HepG2 (cell line): ENCODE measurements at regions not wholly inside any gene's neighbourhood (a gene's known extent, or its start where the extent isn't known, plus 50 kb on each side); places are given as distances from the start of the nearest gene placed in this dataset.

ENCODE experiments used
- ATAC-seq: fragments of 200-7000 bp; cut with Tn5 transposase; 3 replicates; pipeline ENCODE4 v1.9.1; 2020; ENCODE audit warnings: mild to moderate bottlenecking, moderate library complexity
- BruUV-seq: library from RNA; stranded (reverse); fragments of 400-500 nt; replicated peaks from 2 replicates; lab custom pipeline; 2021; lab: Mats Ljungman, UMichigan
- CTCF ChIA-PET: fragments of 300-600 bp; formaldehyde crosslinking; extraction: SDS; loops from one replicate; lab custom pipeline; 2021; ENCODE audit warnings: low total read pairs, inconsistent platforms, low intra/inter-chr PET ratio; lab: Yijun Ruan, JAX
- POLR2A ChIA-PET: fragments of 350-600 bp; sonication (Branson Sonifier 250); formaldehyde crosslinking; loops from one replicate; lab custom pipeline; 2020; ENCODE audit warnings: antibody characterized with exemption, inconsistent platforms; lab: Yijun Ruan, JAX
- DNase-seq: peaks from one replicate; pipeline ENCODE4 v3.0.0-alpha.2; 2015; ENCODE audit warnings: low spot score
- FAIRE-seq: peaks from 3 replicates; lab custom pipeline; 2011; peaks lifted over from hg19 to GRCh38; lab: Jason Lieb, UNC
- H2AFZ ChIP-seq: one replicate; pipeline ENCODE4 v1.6.1; 2011; ENCODE audit warnings: low read length, inconsistent platforms
- H3K27ac ChIP-seq: fragments of 300-600 bp; 3 replicates; pipeline ENCODE4 v1.8.0; 2011; ENCODE audit warnings: mixed run types, mild to moderate bottlenecking, mixed read lengths, low read length, inconsistent platforms; ENCODE audit not compliant: insufficient read depth; ENCODE audit errors: extremely low read length
- H3K27me3 ChIP-seq, 2 experiments: fragments of 200-600 bp in 1 of 2; 2 replicates in 1 of 2; 3 replicates in 1 of 2; pipeline versions ENCODE4 v1.6.0 to v1.8.0; 2011; ENCODE audit warnings: low read length in 2 of 2, mild to moderate bottlenecking in 2 of 2, moderate library complexity in 2 of 2, inconsistent platforms in 1 of 2; ENCODE audit not compliant: insufficient read depth in 2 of 2, control insufficient read depth in 1 of 2
- H3K36me3 ChIP-seq, 2 experiments: fragments of 200-600 bp in 1 of 2; replicated peaks in 1 of 2; 2 replicates in 1 of 2; 3 replicates in 1 of 2; pipeline versions ENCODE4 v1.5.1 to v1.8.0; 2011; ENCODE audit warnings: low read length in 2 of 2, inconsistent platforms in 1 of 2; ENCODE audit not compliant: insufficient read depth in 2 of 2, control insufficient read depth in 1 of 2
- H3K4me1 ChIP-seq: 2 replicates; pipeline ENCODE4 v1.5.1; 2012; ENCODE audit warnings: low read length, inconsistent platforms; ENCODE audit not compliant: insufficient read depth
- H3K4me2 ChIP-seq: 2 replicates; pipeline ENCODE4 v1.6.0; 2011; ENCODE audit warnings: low read depth, low read length, inconsistent platforms
- H3K4me3 ChIP-seq, 3 experiments: fragments of 200-600 bp in 1 of 3; sonication (generic), shearing (Covaris generic) in 1 of 3; replicated peaks in 1 of 3; 2 replicates each; pipeline ENCODE4 v1.5.1; 2011 to 2016; ENCODE audit warnings: low read length in 3 of 3, inconsistent platforms in 2 of 3, low read depth in 2 of 3, mild to moderate bottlenecking in 2 of 3, control low read depth in 1 of 3, mixed read lengths in 1 of 3; ENCODE audit not compliant: insufficient read depth in 1 of 3
- H3K79me2 ChIP-seq: one replicate; pipeline ENCODE4 v1.6.1; 2011; ENCODE audit warnings: low read length, inconsistent platforms; ENCODE audit not compliant: insufficient read depth
- H3K9ac ChIP-seq: 2 replicates; pipeline ENCODE4 v1.6.0; 2011; ENCODE audit warnings: mild to moderate bottlenecking, low read depth, low read length, inconsistent platforms; ENCODE audit not compliant: insufficient read depth
- H3K9me3 ChIP-seq: 2 replicates; pipeline ENCODE4 v1.5.1; 2012; ENCODE audit warnings: mild to moderate bottlenecking, low read length
- H4K20me1 ChIP-seq: 2 replicates; pipeline ENCODE4 v1.6.0; 2011; ENCODE audit warnings: inconsistent platforms, mild to moderate bottlenecking, low read length, moderate library complexity; ENCODE audit not compliant: insufficient read depth
- KLF11 ChIP-seq: IDR thresholded peaks from 2 replicates; pipeline ENCODE4 v1.6.1; 2016; ENCODE audit warnings: missing compliant biosample characterization
- NCOR1 ChIP-seq: fragments of 200-600 bp; sonication (generic); IDR thresholded peaks from 2 replicates; pipeline ENCODE4 v1.7.0; 2017; ENCODE audit warnings: antibody characterized with exemption, low read length, borderline replicate concordance
- NFE2 ChIP-seq: sonication (generic); formaldehyde crosslinking; IDR thresholded peaks from 2 replicates; pipeline ENCODE4 v1.4.0; 2020; ENCODE audit warnings: missing genetic modification reagents
- POLR2AphosphoS5 ChIP-seq: IDR thresholded peaks from 2 replicates; pipeline ENCODE4 v1.6.1; 2012; ENCODE audit warnings: low read depth, low read length
- SIX1 ChIP-seq: sonication (generic); formaldehyde crosslinking; IDR thresholded peaks from 2 replicates; pipeline ENCODE4 v1.4.0; 2020; ENCODE audit warnings: missing genetic modification reagents, borderline replicate concordance
- ZKSCAN5 ChIP-seq: sonication (generic); formaldehyde crosslinking; IDR thresholded peaks from 2 replicates; pipeline ENCODE4 v1.5.1; 2020; ENCODE audit warnings: mild to moderate bottlenecking, missing genetic modification reagents
- ZNF121 ChIP-seq: sonication (generic); formaldehyde crosslinking; IDR thresholded peaks from 2 replicates; pipeline ENCODE4 v1.5.0; 2020; ENCODE audit warnings: mild to moderate bottlenecking, missing genetic modification reagents
- ZNF33B ChIP-seq: sonication (generic); formaldehyde crosslinking; IDR thresholded peaks from 2 replicates; pipeline ENCODE4 v1.5.1; 2020; ENCODE audit warnings: mild to moderate bottlenecking, missing genetic modification reagents
- ZNF616 ChIP-seq: sonication (generic); formaldehyde crosslinking; IDR thresholded peaks from 2 replicates; pipeline ENCODE4 v1.5.0; 2020; ENCODE audit warnings: low read depth, mild to moderate bottlenecking, missing genetic modification reagents
- ZNF747 ChIP-seq: sonication (generic); formaldehyde crosslinking; IDR thresholded peaks from 2 replicates; pipeline ENCODE4 v1.8.1; 2023; ENCODE audit warnings: missing genetic modification reagents, mild to moderate bottlenecking, borderline replicate concordance
- ZNF773 ChIP-seq: sonication (generic); formaldehyde crosslinking; IDR thresholded peaks from 2 replicates; pipeline ENCODE4 v1.4.0; 2020; ENCODE audit warnings: missing genetic modification reagents, borderline replicate concordance
- WGBS: methylation state at CpG from one replicate; pipeline ENCODE4 v1.1.6; 2017; ENCODE audit warnings: low lambda C conversion rate; 5-methylcytosine and 5-hydroxymethylcytosine counted together
- in situ Hi-C: cut with HindIII; loops from 2 replicates; pipeline ENCODE4 v1.10.0; 2017; ENCODE audit warnings: low pct_unique_long_range_greater_than_20kb; ENCODE audit not compliant: extremely low pct_ligation_motif_present
- intact Hi-C: fragments of 100-400 bp; cut with micrococcal nuclease; formaldehyde crosslinking; loops from one replicate; pipeline ENCODE4 v1.10.0; 2022; ENCODE audit not compliant: unreplicated experiment
- TF ChIP-seq, protein P1 (sequence below): IDR thresholded peaks from 2 replicates; pipeline ENCODE4 v1.6.1; 2016; ENCODE audit warnings: missing genetic modification reagents, missing compliant biosample characterization
- TF ChIP-seq, protein P2 (sequence below): sonication (generic); formaldehyde crosslinking; IDR thresholded peaks from 2 replicates; pipeline ENCODE4 v1.4.0; 2020; ENCODE audit warnings: mild to moderate bottlenecking, missing genetic modification reagents
- TF ChIP-seq, protein P3 (sequence below): sonication (generic); formaldehyde crosslinking; IDR thresholded peaks from 2 replicates; pipeline ENCODE4 v1.5.0; 2020; ENCODE audit warnings: mild to moderate bottlenecking, missing genetic modification reagents, borderline replicate concordance
- TF ChIP-seq, protein P4 (sequence below): sonication (generic); formaldehyde crosslinking; IDR thresholded peaks from 2 replicates; pipeline ENCODE4 v1.8.1; 2023; ENCODE audit warnings: mild to moderate bottlenecking, missing genetic modification reagents, borderline replicate concordance
- TF ChIP-seq, protein P5 (sequence below): sonication (generic); formaldehyde crosslinking; IDR thresholded peaks from 2 replicates; pipeline ENCODE4 v1.4.0; 2020; ENCODE audit warnings: missing genetic modification reagents

DNA sequence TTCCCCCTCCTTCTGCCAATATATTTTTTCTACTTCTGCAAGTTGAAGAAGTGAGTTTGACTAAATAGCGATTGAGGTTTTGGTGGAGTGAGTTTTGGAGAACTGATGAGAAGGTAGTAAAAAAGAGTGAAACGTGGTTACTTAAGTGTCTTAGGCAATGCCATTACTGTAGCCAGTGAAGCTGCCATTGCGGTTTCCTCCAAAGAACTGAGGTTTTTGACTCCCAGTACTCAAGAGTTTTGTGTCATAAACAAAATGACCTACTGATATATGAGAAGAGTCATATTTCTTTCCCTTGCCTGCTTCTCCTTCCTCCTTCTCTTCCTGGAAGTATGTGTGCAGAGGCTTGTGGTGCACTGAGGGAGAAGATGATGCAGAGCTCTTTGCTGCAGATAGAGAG is 554.5 kb upstream of the MAP3K7 start:
- H3K4me3 ChIP-seq = no peak overlapping the region
- ChIA-PET CTCF (no interaction called here), POLR2A (no interaction called here)
- no peak overlapping the region for H2AFZ ChIP-seq
- no peaks in the 10 kb centered on the region for H3K9me3 ChIP-seq
- FAIRE-seq (no peak), DNase-seq (no peak), ATAC-seq (no peak)
- TF ChIP-seq KLF11 (CRISPR knock-in tag) (no peak), ZNF773 (no peak), ZNF747 (CRISPR knock-in tag) (no peak), SIX1 (CRISPR knock-in tag) (no peak), NFE2 (no peak), POLR2AphosphoS5 (no peak), ZNF616 (CRISPR knock-in tag) (no peak), ZNF121 (no peak), ZKSCAN5 (no peak), ZNF33B (no peak), NCOR1 (no peak)
- TF ChIP-seq, protein P1, sequence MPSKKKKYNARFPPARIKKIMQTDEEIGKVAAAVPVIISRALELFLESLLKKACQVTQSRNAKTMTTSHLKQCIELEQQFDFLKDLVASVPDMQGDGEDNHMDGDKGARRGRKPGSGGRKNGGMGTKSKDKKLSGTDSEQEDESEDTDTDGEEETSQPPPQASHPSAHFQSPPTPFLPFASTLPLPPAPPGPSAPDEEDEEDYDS (CRISPR knock-in tag) = no peak
- TF ChIP-seq, protein P2, sequence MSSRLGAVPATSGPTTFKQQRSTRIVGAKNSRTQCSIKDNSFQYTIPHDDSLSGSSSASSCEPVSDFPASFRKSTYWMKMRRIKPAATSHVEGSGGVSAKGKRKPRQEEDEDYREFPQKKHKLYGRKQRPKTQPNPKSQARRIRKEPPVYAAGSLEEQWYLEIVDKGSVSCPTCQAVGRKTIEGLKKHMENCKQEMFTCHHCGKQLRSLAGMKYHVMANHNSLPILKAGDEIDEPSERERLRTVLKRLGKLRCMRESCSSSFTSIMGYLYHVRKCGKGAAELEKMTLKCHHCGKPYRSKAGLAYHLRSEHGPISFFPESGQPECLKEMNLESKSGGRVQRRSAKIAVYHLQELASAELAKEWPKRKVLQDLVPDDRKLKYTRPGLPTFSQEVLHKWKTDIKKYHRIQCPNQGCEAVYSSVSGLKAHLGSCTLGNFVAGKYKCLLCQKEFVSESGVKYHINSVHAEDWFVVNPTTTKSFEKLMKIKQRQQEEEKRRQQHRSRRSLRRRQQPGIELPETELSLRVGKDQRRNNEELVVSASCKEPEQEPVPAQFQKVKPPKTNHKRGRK (CRISPR knock-in tag) = no peak
- TF ChIP-seq, protein P3, sequence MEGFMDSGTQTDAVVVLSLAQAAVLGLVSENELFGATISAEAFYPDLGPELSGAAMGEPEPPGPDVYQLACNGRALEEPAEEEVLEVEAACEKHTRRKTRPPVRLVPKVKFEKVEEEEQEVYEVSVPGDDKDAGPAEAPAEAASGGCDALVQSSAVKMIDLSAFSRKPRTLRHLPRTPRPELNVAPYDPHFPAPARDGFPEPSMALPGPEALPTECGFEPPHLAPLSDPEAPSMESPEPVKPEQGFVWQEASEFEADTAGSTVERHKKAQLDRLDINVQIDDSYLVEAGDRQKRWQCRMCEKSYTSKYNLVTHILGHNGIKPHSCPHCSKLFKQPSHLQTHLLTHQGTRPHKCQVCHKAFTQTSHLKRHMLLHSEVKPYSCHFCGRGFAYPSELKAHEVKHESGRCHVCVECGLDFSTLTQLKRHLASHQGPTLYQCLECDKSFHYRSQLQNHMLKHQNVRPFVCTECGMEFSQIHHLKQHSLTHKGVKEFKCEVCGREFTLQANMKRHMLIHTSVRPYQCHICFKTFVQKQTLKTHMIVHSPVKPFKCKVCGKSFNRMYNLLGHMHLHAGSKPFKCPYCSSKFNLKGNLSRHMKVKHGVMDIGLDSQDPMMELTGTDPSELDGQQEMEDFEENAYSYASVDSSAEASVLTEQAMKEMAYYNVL (CRISPR knock-in tag) = no peak
- TF ChIP-seq, protein P4, sequence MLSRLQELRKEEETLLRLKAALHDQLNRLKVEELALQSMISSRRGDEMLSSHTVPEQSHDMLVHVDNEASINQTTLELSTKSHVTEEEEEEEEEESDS (CRISPR knock-in tag) = no peak
- TF ChIP-seq, protein P5, sequence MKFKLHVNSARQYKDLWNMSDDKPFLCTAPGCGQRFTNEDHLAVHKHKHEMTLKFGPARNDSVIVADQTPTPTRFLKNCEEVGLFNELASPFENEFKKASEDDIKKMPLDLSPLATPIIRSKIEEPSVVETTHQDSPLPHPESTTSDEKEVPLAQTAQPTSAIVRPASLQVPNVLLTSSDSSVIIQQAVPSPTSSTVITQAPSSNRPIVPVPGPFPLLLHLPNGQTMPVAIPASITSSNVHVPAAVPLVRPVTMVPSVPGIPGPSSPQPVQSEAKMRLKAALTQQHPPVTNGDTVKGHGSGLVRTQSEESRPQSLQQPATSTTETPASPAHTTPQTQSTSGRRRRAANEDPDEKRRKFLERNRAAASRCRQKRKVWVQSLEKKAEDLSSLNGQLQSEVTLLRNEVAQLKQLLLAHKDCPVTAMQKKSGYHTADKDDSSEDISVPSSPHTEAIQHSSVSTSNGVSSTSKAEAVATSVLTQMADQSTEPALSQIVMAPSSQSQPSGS (CRISPR knock-in tag) = no peak
- 2% methylated on average over 3 of the region's 3 CpGs for WGBS
- H4K20me1 ChIP-seq = no peaks in the 10 kb centered on the region
- H3K4me2 ChIP-seq = no peak overlapping the region
- H3K36me3 ChIP-seq = no peaks in the 10 kb centered on the region
- in situ Hi-C loops = no loop called here
- BruUV-seq = no TSS peak
- no peaks in the 10 kb centered on the region for H3K27me3 ChIP-seq
- no peak overlapping the region for H3K9ac ChIP-seq
- intact Hi-C loops = no loop called here
- no peaks in the 10 kb centered on the region for H3K4me1 ChIP-seq
- H3K27ac ChIP-seq = no peak overlapping the region
- no peaks in the 10 kb centered on the region for H3K79me2 ChIP-seq
